HepG2 (cell line): ENCODE measurements at regions not wholly inside any gene's neighbourhood (a gene's known extent, or its start where the extent isn't known, plus 50 kb on each side); places are given as distances from the start of the nearest gene placed in this dataset.

ENCODE experiments used
- FOSL1 ChIP-seq: sonication (generic); formaldehyde crosslinking; IDR thresholded peaks from 2 replicates; pipeline ENCODE4 v1.9.0; 2021; ENCODE audit warnings: missing genetic modification reagents, borderline replicate concordance
- MXD1 ChIP-seq: sonication (generic); formaldehyde crosslinking; IDR thresholded peaks from 2 replicates; pipeline ENCODE4 v1.4.0; 2020; ENCODE audit warnings: mild to moderate bottlenecking, missing genetic modification reagents
- NCOA5 ChIP-seq: sonication (generic); formaldehyde crosslinking; IDR thresholded peaks from 2 replicates; pipeline ENCODE4 v1.4.0; 2020; ENCODE audit warnings: missing genetic modification reagents
- TBP ChIP-seq: sonication (generic); formaldehyde crosslinking; IDR thresholded peaks from 2 replicates; pipeline ENCODE4 v1.5.0; 2020; ENCODE audit warnings: missing genetic modification reagents
- YEATS4 ChIP-seq: sonication (generic); formaldehyde crosslinking; IDR thresholded peaks from 2 replicates; pipeline ENCODE4 v1.4.0; 2020; ENCODE audit warnings: missing genetic modification reagents, borderline replicate concordance
- ZBTB38 ChIP-seq: sonication (generic); formaldehyde crosslinking; IDR thresholded peaks from 2 replicates; pipeline ENCODE4 v1.5.1; 2020; ENCODE audit warnings: mild to moderate bottlenecking, missing genetic modification reagents
- ZFP90 ChIP-seq: sonication (generic); formaldehyde crosslinking; IDR thresholded peaks from 2 replicates; pipeline ENCODE4 v1.8.0; 2022; ENCODE audit warnings: missing genetic modification reagents, mild to moderate bottlenecking, inconsistent platforms, borderline replicate concordance
- ZNF331 ChIP-seq: sonication (generic); formaldehyde crosslinking; IDR thresholded peaks from 2 replicates; pipeline ENCODE4 v1.4.0; 2020; ENCODE audit warnings: missing genetic modification reagents
- ZNF407 ChIP-seq: sonication (generic); formaldehyde crosslinking; IDR thresholded peaks from one replicate; pipeline ENCODE4 v1.5.1; 2020; ENCODE audit warnings: mild to moderate bottlenecking, missing genetic modification reagents; ENCODE audit errors: not compliant biosample characterization
- ZNF597 ChIP-seq: sonication (generic); formaldehyde crosslinking; IDR thresholded peaks from 2 replicates; pipeline ENCODE4 v1.5.0; 2020; ENCODE audit warnings: missing genetic modification reagents

- TF ChIP-seq ZNF597 (CRISPR knock-in tag): no peak
- TF ChIP-seq ZNF407: no peak
- TF ChIP-seq NCOA5 (CRISPR knock-in tag): no peak
- no peak for TF ChIP-seq ZFP90
- TF ChIP-seq MXD1 (CRISPR knock-in tag): no peak
- no peak for TF ChIP-seq FOSL1 (CRISPR knock-in tag)
- TF ChIP-seq ZBTB38 (CRISPR knock-in tag): no peak
- no peak for TF ChIP-seq YEATS4 (CRISPR knock-in tag)
- TF ChIP-seq TBP (CRISPR knock-in tag): no peak
- no peak for TF ChIP-seq ZNF331 (CRISPR knock-in tag)
Observed at GRCh38 chr9:90092508-90092907, 487.7 kb downstream of the GADD45G start (continued).
